Osteoblast (primary cell): ENCODE measurements at regions not wholly inside any gene's neighbourhood (a gene's known extent, or its start where the extent isn't known, plus 50 kb on each side); places are given as distances from the start of the nearest gene placed in this dataset.

Experiments
- DNase-seq: peaks from one replicate; pipeline ENCODE4 v3.0.0; 2011; ENCODE audit warnings: low spot score, mixed read lengths; ENCODE audit not compliant: insufficient read length; ENCODE audit errors: missing footprints
- H2AFZ ChIP-seq: 2 replicates; pipeline ENCODE4 v1.6.0; 2011; ENCODE audit warnings: mild to moderate bottlenecking, low read length
- H3K27ac ChIP-seq: 2 replicates; pipeline ENCODE4 v1.5.1; 2011; ENCODE audit warnings: mild to moderate bottlenecking, low read depth, low read length, moderate library complexity
- H3K27me3 ChIP-seq: 2 replicates; pipeline ENCODE4 v1.6.0; 2012; ENCODE audit warnings: mild to moderate bottlenecking, control low read depth, inconsistent platforms, low read length, moderate library complexity; ENCODE audit not compliant: insufficient read depth
- H3K36me3 ChIP-seq: 2 replicates; pipeline ENCODE4 v1.5.1; 2011; ENCODE audit warnings: mild to moderate bottlenecking, low read length, control low read depth, moderate library complexity; ENCODE audit not compliant: insufficient read depth
- H3K4me1 ChIP-seq: 2 replicates; pipeline ENCODE4 v1.5.1; 2011; ENCODE audit warnings: mild to moderate bottlenecking, low read length, control low read depth, moderate library complexity; ENCODE audit not compliant: insufficient read depth
- H3K4me2 ChIP-seq: 2 replicates; pipeline ENCODE4 v1.6.0; 2011; ENCODE audit warnings: mild to moderate bottlenecking, low read length; ENCODE audit not compliant: insufficient read depth
- H3K4me3 ChIP-seq: fragments of 200-600 bp; sonication (generic); 3 replicates; pipeline ENCODE4 v1.5.1; 2012; ENCODE audit warnings: mild to moderate bottlenecking, low read length, inconsistent platforms; ENCODE audit not compliant: insufficient read depth
- H3K79me2 ChIP-seq: 2 replicates; pipeline ENCODE4 v1.6.0; 2012; ENCODE audit warnings: mild to moderate bottlenecking, low read length, control low read depth, inconsistent platforms; ENCODE audit not compliant: insufficient read depth
- H3K9me3 ChIP-seq: 2 replicates; pipeline ENCODE4 v1.5.1; 2011; ENCODE audit warnings: low read depth, low read length, control low read depth
- H4K20me1 ChIP-seq: 2 replicates; pipeline ENCODE4 v1.6.0; 2012; ENCODE audit warnings: mild to moderate bottlenecking, low read length, control low read depth; ENCODE audit not compliant: insufficient read depth
- CTCF ChIP-seq: IDR thresholded peaks from 2 replicates; pipeline ENCODE4 v1.5.1; 2011; ENCODE audit warnings: mild to moderate bottlenecking, low read depth, low read length, moderate library complexity; ENCODE audit errors: extremely low read depth

DNA sequence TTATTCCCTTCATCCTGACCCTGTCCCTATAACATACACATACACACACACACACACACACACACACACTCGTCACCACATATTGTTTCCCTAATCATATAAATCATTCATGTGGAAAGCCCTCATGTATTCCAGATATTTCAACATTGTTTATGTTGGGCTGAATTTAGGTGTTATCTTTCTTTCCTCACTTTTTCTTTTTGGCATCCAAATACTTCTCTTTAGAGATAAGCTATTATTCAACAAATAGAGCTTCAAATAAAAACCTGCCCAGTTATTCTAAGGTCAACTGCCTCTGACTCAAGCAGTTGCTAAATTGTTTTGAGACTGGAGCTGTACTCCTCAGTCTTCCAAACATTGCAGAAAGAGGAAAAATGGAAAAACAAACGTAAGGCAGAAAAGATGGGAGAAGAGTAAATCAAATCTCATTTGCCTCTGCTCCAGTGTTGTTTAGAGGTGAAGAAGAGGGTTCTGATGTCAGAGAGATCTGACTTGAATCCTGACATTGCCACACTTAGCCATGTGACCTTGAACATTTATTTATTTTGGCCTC is 215.7 kb downstream of the GAS1 start:
- DNase-seq, result no peak
- TF ChIP-seq CTCF, result no peak
- H2AFZ ChIP-seq, result no peak overlapping the region
- H3K9me3 ChIP-seq, result no peaks in the 10 kb centered on the region
- no peak overlapping the region for H3K4me3 ChIP-seq
- no peaks in the 10 kb centered on the region for H3K27me3 ChIP-seq
- no peaks in the 10 kb centered on the region for H4K20me1 ChIP-seq
- peaks cover 42% of the 10 kb centered on the region for H3K4me1 ChIP-seq
- H3K4me2 ChIP-seq, result peak overlapping the region; percentile 54
- no peaks in the 10 kb centered on the region for H3K36me3 ChIP-seq
- no peaks in the 10 kb centered on the region for H3K79me2 ChIP-seq
- H3K27ac ChIP-seq, result peak overlapping the region; percentile 72

- H2AFZ ChIP-seq, result peak overlapping the region; percentile 49
- no peak overlapping the region for H3K4me2 ChIP-seq
These were observed 217.0 kb downstream of the GAS1 start for GRCh38 chr9:86730163-86730928.

GRCh38 chr9:86724529-86724928 is 222.8 kb downstream of the GAS1 start:
- Histone ChIP-seq H3K9me3 (no peaks in the 10 kb centered on the region), H2AFZ (no peak overlapping the region), H4K20me1 (no peaks in the 10 kb centered on the region)

More at GRCh38 chr9:86730163-86730928, 217.0 kb downstream of the GAS1 start:
- TF ChIP-seq CTCF, result no peak
- no peaks in the 10 kb centered on the region for H3K36me3 ChIP-seq
- no peak for DNase-seq
- H3K79me2 ChIP-seq, result no peaks in the 10 kb centered on the region
- no peak overlapping the region for H3K27ac ChIP-seq
- no peaks in the 10 kb centered on the region for H3K27me3 ChIP-seq
- no peak overlapping the region for H3K4me3 ChIP-seq
- no peaks in the 10 kb centered on the region for H3K9me3 ChIP-seq
- peaks cover 42% of the 10 kb centered on the region for H3K4me1 ChIP-seq
- H4K20me1 ChIP-seq, result no peaks in the 10 kb centered on the region

More at GRCh38 chr9:86724529-86724928, 222.8 kb downstream of the GAS1 start:
- TF ChIP-seq CTCF, result no peak
- no peaks in the 10 kb centered on the region for H3K79me2 ChIP-seq
- DNase-seq, result no peak
- no peaks in the 10 kb centered on the region for H3K36me3 ChIP-seq
- H3K4me2 ChIP-seq, result no peak overlapping the region
- no peak overlapping the region for H3K4me3 ChIP-seq
- H3K27me3 ChIP-seq, result no peaks in the 10 kb centered on the region
- peaks cover 23% of the 10 kb centered on the region for H3K4me1 ChIP-seq
- H3K27ac ChIP-seq, result no peak overlapping the region
